ENCODE measurements at regions not wholly inside any gene's neighbourhood (a gene's known extent, or its start where the extent isn't known, plus 50 kb on each side); places are given as distances from the start of the nearest gene placed in this dataset.

- Histone ChIP-seq H3K36me3 (ENCODE audit: control insufficient read depth in 2 of 2, insufficient read depth in 1 of 2, low read length in 2 of 2) (no peaks in the 10 kb centered on the region), H3K4me1 (ENCODE audit: control insufficient read depth, insufficient read depth, low read length) (no peaks in the 10 kb centered on the region), H3K4me3 (ENCODE audit: low read depth, low read length) (no peak overlapping the region), H3K9me3 (ENCODE audit: control insufficient read depth, insufficient read depth, low read depth, low read length) (no peaks in the 10 kb centered on the region), H3K27ac (ENCODE audit: extremely low read depth, low read depth, low read length) (no peak overlapping the region)
- ChIA-PET POLR2A (interaction anchor here (0.6 kb wide), 1 partner anchor 382 kb away, joined by 3 read pairs; no protein-coding TSS in a partner anchor), CTCF (no interaction called here)
- TF ChIP-seq ZNF561 (tag by site-specific recombination; IDR thresholded peaks at IDR 0.05; ENCODE audit: borderline replicate concordance) (no peak), REST (tag by site-specific recombination; IDR thresholded peaks at IDR 0.05) (no peak), ZIC2 (tag by site-specific recombination; IDR thresholded peaks at IDR 0.05) (peak; percentile 52), YY1 (tag by site-specific recombination; IDR thresholded peaks at IDR 0.05) (no peak), ZNF18 (tag by site-specific recombination; IDR thresholded peaks at IDR 0.05) (no peak), ZNF280D (tag by site-specific recombination; IDR thresholded peaks at IDR 0.05) (no peak), FEZF1 (tag by site-specific recombination; IDR thresholded peaks at IDR 0.05) (peak; percentile 74), ZNF792 (tag by site-specific recombination; IDR thresholded peaks at IDR 0.05) (no peak), SCRT2 (tag by site-specific recombination; IDR thresholded peaks at IDR 0.05) (no peak), ZNF292 (tag by site-specific recombination; IDR thresholded peaks at IDR 0.05; ENCODE audit: borderline replicate concordance, low read depth) (no peak), ZNF76 (tag by site-specific recombination; IDR thresholded peaks at IDR 0.05; ENCODE audit: borderline replicate concordance, low read depth) (no peak)
These were observed 434.4 kb upstream of the ETAA1 start for GRCh38 chr2:66962716-66963115.

GRCh38 chr2:66966631-66967030 is 430.5 kb upstream of the ETAA1 start:
- H3K4me1 ChIP-seq (ENCODE audit: control insufficient read depth, insufficient read depth, low read length) = no peaks in the 10 kb centered on the region
- H3K9me3 ChIP-seq (ENCODE audit: control insufficient read depth, insufficient read depth, low read depth, low read length) = no peaks in the 10 kb centered on the region
- ChIA-PET CTCF (interaction anchor here (1.8 kb wide), 1 partner anchor 15 kb away, joined by 4 read pairs; no protein-coding TSS in a partner anchor), POLR2A (no interaction called here)
- no peak overlapping the region for H3K4me3 ChIP-seq (ENCODE audit: low read depth, low read length)
- H3K27ac ChIP-seq (ENCODE audit: extremely low read depth, low read depth, low read length) = no peak overlapping the region
- H3K36me3 ChIP-seq (ENCODE audit: control insufficient read depth in 2 of 2, insufficient read depth in 1 of 2, low read length in 2 of 2) = no peaks in the 10 kb centered on the region
- TF ChIP-seq GLI2 (tag by site-specific recombination; IDR thresholded peaks at IDR 0.05; ENCODE audit: borderline replicate concordance, low read depth) = no peak
- TF ChIP-seq SP3 (tag by site-specific recombination; IDR thresholded peaks at IDR 0.05) = no peak
- TF ChIP-seq ZNF704 (tag by site-specific recombination; IDR thresholded peaks at IDR 0.05) = no peak
- TF ChIP-seq RBAK (tag by site-specific recombination; IDR thresholded peaks at IDR 0.05) = no peak
- TF ChIP-seq ZIC2 (tag by site-specific recombination; IDR thresholded peaks at IDR 0.05) = no peak
- TF ChIP-seq ZNF132 (tag by site-specific recombination; IDR thresholded peaks at IDR 0.05; ENCODE audit: borderline replicate concordance) = no peak
- TF ChIP-seq ZBTB26 (tag by site-specific recombination; optimal IDR thresholded peaks at IDR 0.05) = no peak
- TF ChIP-seq OSR2 (tag by site-specific recombination; IDR thresholded peaks at IDR 0.05) = no peak
- TF ChIP-seq KLF16 (tag by site-specific recombination; IDR thresholded peaks at IDR 0.05) = no peak
- TF ChIP-seq KLF10 (tag by site-specific recombination; IDR thresholded peaks at IDR 0.05) = no peak
- no peak for TF ChIP-seq CTCF (tag by site-specific recombination; IDR thresholded peaks at IDR 0.05)
- no peak for TF ChIP-seq ZFP69B (tag by site-specific recombination; IDR thresholded peaks at IDR 0.05)
